ENCODE measurements at regions not wholly inside any gene's neighbourhood (a gene's known extent, or its start where the extent isn't known, plus 50 kb on each side); places are given as distances from the start of the nearest gene placed in this dataset.

DNA sequence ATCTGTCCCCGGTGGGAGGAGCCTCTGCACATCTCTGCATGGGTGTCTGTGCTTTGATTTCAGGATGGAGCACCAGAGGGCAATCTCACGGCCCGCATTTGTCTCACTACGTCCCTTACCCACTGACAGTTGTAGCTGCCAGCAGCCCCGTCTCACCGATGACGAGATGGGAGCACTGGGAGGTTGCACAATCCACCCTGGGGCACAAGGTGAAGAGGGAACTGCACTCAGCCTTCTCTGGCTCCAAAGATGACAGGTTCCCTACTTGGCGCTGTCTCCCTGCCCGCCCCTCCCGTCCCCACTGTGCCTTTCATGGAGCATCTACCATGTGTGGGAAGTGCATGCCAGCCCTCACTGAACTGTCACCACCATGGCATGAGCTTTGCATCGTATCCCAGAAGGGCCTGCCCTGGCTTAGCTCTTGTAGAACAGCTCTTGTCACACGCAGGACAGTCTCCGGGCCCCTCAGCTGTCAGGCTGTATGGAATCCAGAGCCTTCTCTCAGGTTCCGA lies 99.9 kb upstream of the PMEPA1 start:
- FAIRE-seq (no peak), DNase-seq (ENCODE audit: low read depth, low spot score) (no peak)
- no peak overlapping the region for H2AFZ ChIP-seq (ENCODE audit: low read depth, low read length)
- dilution Hi-C loops (cut with MboI; ENCODE audit: extremely low pct_ligation_motif_present, low sequenced_read_pairs) = no loop called here
- no peaks in the 10 kb centered on the region for H3K36me3 ChIP-seq (ENCODE audit: control insufficient read depth in 2 of 2, extremely low read depth in 1 of 2, insufficient read depth in 2 of 2, low read length in 2 of 2)
- ChIA-PET CTCF (no interaction called here), POLR2A (no interaction called here)
- no peak overlapping the region for H3K4me3 ChIP-seq (replicated peaks in 1 of 3; ENCODE audit: insufficient read depth in 1 of 3, low read depth in 1 of 3, low read length in 3 of 3)
- no peaks in the 10 kb centered on the region for H3K79me2 ChIP-seq (ENCODE audit: control insufficient read depth, insufficient read depth, low read length)
- peaks cover 0 to 2% of the 10 kb centered on the region in 2 experiments for H3K27me3 ChIP-seq (ENCODE audit: control insufficient read depth in 2 of 2, insufficient read depth in 2 of 2, low read length in 2 of 2)
- no peaks in the 10 kb centered on the region for H3K9me1 ChIP-seq (replicated peaks; ENCODE audit: control insufficient read depth, extremely low read depth, insufficient read depth, low read length)
- no peaks in the 10 kb centered on the region for H3K9me3 ChIP-seq (replicated peaks; ENCODE audit: control insufficient read depth, insufficient read depth, low read length)
- H3K9ac ChIP-seq (replicated peaks; ENCODE audit: extremely low read depth, insufficient read depth, low read length) = no peak overlapping the region
- H3K27ac ChIP-seq (ENCODE audit: insufficient read depth, low read depth, low read length) = no peak overlapping the region
- H4K20me1 ChIP-seq (replicated peaks; ENCODE audit: control insufficient read depth, extremely low read depth, insufficient read depth, low read length) = no peaks in the 10 kb centered on the region
- intact Hi-C loops (cut with micrococcal nuclease) = no loop called here
- no peak for TF ChIP-seq FOS (IDR thresholded peaks at IDR 0.05; ENCODE audit: borderline replicate concordance, insufficient read depth, low read length)
- H3K4me2 ChIP-seq (ENCODE audit: insufficient read depth, low read length) = no peak overlapping the region
- no TSS peak for BruUV-seq (replicated peaks)
- no peaks in the 10 kb centered on the region for H3K4me1 ChIP-seq (ENCODE audit: control insufficient read depth, extremely low read depth, insufficient read depth, low read length)

DNA sequence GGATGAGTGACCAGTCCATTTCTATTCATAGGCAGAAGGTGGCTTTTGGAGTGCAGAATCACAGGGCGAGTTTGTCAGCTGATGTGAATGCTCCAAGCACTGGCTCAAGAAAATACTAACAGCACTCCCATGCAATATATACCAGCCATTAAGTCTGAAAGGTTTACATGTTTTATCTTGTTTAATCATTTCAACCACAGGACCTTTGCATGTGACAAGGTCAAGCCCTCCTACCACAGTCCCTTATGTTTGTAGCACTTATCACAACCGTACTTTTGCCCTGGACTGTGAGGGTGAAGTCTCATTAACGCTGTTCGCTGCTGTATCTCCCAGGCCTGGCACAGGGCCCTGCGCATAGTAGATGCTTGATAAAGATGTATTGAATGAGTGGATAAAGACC lies 99.3 kb upstream of the PMEPA1 start:
- intact Hi-C loops (cut with micrococcal nuclease) = no loop called here
- Histone ChIP-seq H3K9ac (replicated peaks; ENCODE audit: extremely low read depth, insufficient read depth, low read length) (no peak overlapping the region), H3K9me3 (replicated peaks; ENCODE audit: control insufficient read depth, insufficient read depth, low read length) (no peaks in the 10 kb centered on the region), H3K27me3 (ENCODE audit: control insufficient read depth in 2 of 2, insufficient read depth in 2 of 2, low read length in 2 of 2) (peaks cover 0 to 2% of the 10 kb centered on the region in 2 experiments), H3K4me3 (replicated peaks in 1 of 3; ENCODE audit: insufficient read depth in 1 of 3, low read depth in 1 of 3, low read length in 3 of 3) (no peak overlapping the region), H3K36me3 (ENCODE audit: control insufficient read depth in 2 of 2, extremely low read depth in 1 of 2, insufficient read depth in 2 of 2, low read length in 2 of 2) (no peaks in the 10 kb centered on the region), H2AFZ (ENCODE audit: low read depth, low read length) (no peak overlapping the region), H3K9me1 (replicated peaks; ENCODE audit: control insufficient read depth, extremely low read depth, insufficient read depth, low read length) (no peaks in the 10 kb centered on the region), H3K27ac (ENCODE audit: insufficient read depth, low read depth, low read length) (no peak overlapping the region), H4K20me1 (replicated peaks; ENCODE audit: control insufficient read depth, extremely low read depth, insufficient read depth, low read length) (no peaks in the 10 kb centered on the region), H3K4me1 (ENCODE audit: control insufficient read depth, extremely low read depth, insufficient read depth, low read length) (no peaks in the 10 kb centered on the region), H3K79me2 (ENCODE audit: control insufficient read depth, insufficient read depth, low read length) (no peaks in the 10 kb centered on the region), H3K4me2 (ENCODE audit: insufficient read depth, low read length) (no peak overlapping the region)
- BruUV-seq (replicated peaks) = no TSS peak
- CTCF ChIA-PET = interaction anchor here (0.9 kb wide), 1 partner anchor 10 kb away, joined by 3 read pairs; no protein-coding TSS in a partner anchor
- DNase-seq (ENCODE audit: low read depth, low spot score) (no peak), FAIRE-seq (no peak)
- TF ChIP-seq MYC (IDR thresholded peaks at IDR 0.05; ENCODE audit: low read depth, low read length) = no peak
- no peak for TF ChIP-seq POLR2AphosphoS5 (IDR thresholded peaks at IDR 0.05; ENCODE audit: insufficient read depth, low read depth, low read length)
- TF ChIP-seq, protein P1, sequence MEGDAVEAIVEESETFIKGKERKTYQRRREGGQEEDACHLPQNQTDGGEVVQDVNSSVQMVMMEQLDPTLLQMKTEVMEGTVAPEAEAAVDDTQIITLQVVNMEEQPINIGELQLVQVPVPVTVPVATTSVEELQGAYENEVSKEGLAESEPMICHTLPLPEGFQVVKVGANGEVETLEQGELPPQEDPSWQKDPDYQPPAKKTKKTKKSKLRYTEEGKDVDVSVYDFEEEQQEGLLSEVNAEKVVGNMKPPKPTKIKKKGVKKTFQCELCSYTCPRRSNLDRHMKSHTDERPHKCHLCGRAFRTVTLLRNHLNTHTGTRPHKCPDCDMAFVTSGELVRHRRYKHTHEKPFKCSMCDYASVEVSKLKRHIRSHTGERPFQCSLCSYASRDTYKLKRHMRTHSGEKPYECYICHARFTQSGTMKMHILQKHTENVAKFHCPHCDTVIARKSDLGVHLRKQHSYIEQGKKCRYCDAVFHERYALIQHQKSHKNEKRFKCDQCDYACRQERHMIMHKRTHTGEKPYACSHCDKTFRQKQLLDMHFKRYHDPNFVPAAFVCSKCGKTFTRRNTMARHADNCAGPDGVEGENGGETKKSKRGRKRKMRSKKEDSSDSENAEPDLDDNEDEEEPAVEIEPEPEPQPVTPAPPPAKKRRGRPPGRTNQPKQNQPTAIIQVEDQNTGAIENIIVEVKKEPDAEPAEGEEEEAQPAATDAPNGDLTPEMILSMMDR (IDR thresholded peaks at IDR 0.05; ENCODE audit: extremely low read depth in 1 of 2, insufficient read depth in 1 of 2, low read depth in 1 of 2, low read length in 2 of 2) = no peak
- TF ChIP-seq, protein P2, sequence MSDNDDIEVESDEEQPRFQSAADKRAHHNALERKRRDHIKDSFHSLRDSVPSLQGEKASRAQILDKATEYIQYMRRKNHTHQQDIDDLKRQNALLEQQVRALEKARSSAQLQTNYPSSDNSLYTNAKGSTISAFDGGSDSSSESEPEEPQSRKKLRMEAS (IDR thresholded peaks at IDR 0.05; ENCODE audit: insufficient read depth, insufficient read length) = no peak
- TF ChIP-seq FOS (IDR thresholded peaks at IDR 0.05; ENCODE audit: borderline replicate concordance, insufficient read depth, low read length) = no peak
- no peak for TF ChIP-seq EZH2 (IDR thresholded peaks at IDR 0.05; ENCODE audit: borderline replicate concordance, low read depth, low read length, severe bottlenecking)
- TF ChIP-seq JUN (IDR thresholded peaks at IDR 0.05; ENCODE audit: borderline replicate concordance, insufficient read depth, insufficient read length, low read depth) = no peak
- TF ChIP-seq POLR2A (IDR thresholded peaks at IDR 0.05; ENCODE audit: low read depth, low read length) = no peak
- no peak for TF ChIP-seq GATA2 (IDR thresholded peaks at IDR 0.05; ENCODE audit: insufficient read depth, insufficient read length, low read depth, low read length)
- POLR2A ChIA-PET = no interaction called here
- dilution Hi-C loops (cut with MboI; ENCODE audit: extremely low pct_ligation_motif_present, low sequenced_read_pairs) = no loop called here
